Osteoblast (primary cell): ENCODE measurements at regions not wholly inside any gene's neighbourhood (a gene's known extent, or its start where the extent isn't known, plus 50 kb on each side); places are given as distances from the start of the nearest gene placed in this dataset.
"Not testable (repeated sequence)": the region's sequence is repeated elsewhere in the genome, so short reads cannot be mapped to it uniquely, and the experiment has no call there.

Experiments
- DNase-seq: peaks from one replicate; pipeline ENCODE4 v3.0.0; 2011; ENCODE audit warnings: low spot score, mixed read lengths; ENCODE audit not compliant: insufficient read length; ENCODE audit errors: missing footprints
- H2AFZ ChIP-seq: 2 replicates; pipeline ENCODE4 v1.6.0; 2011; ENCODE audit warnings: mild to moderate bottlenecking, low read length
- H3K27ac ChIP-seq: 2 replicates; pipeline ENCODE4 v1.5.1; 2011; ENCODE audit warnings: mild to moderate bottlenecking, low read depth, low read length, moderate library complexity
- H3K27me3 ChIP-seq: 2 replicates; pipeline ENCODE4 v1.6.0; 2012; ENCODE audit warnings: mild to moderate bottlenecking, control low read depth, inconsistent platforms, low read length, moderate library complexity; ENCODE audit not compliant: insufficient read depth
- H3K36me3 ChIP-seq: 2 replicates; pipeline ENCODE4 v1.5.1; 2011; ENCODE audit warnings: mild to moderate bottlenecking, low read length, control low read depth, moderate library complexity; ENCODE audit not compliant: insufficient read depth
- H3K4me1 ChIP-seq: 2 replicates; pipeline ENCODE4 v1.5.1; 2011; ENCODE audit warnings: mild to moderate bottlenecking, low read length, control low read depth, moderate library complexity; ENCODE audit not compliant: insufficient read depth
- H3K4me2 ChIP-seq: 2 replicates; pipeline ENCODE4 v1.6.0; 2011; ENCODE audit warnings: mild to moderate bottlenecking, low read length; ENCODE audit not compliant: insufficient read depth
- H3K4me3 ChIP-seq: fragments of 200-600 bp; sonication (generic); 3 replicates; pipeline ENCODE4 v1.5.1; 2012; ENCODE audit warnings: mild to moderate bottlenecking, low read length, inconsistent platforms; ENCODE audit not compliant: insufficient read depth
- H3K79me2 ChIP-seq: 2 replicates; pipeline ENCODE4 v1.6.0; 2012; ENCODE audit warnings: mild to moderate bottlenecking, low read length, control low read depth, inconsistent platforms; ENCODE audit not compliant: insufficient read depth
- H3K9me3 ChIP-seq: 2 replicates; pipeline ENCODE4 v1.5.1; 2011; ENCODE audit warnings: low read depth, low read length, control low read depth
- H4K20me1 ChIP-seq: 2 replicates; pipeline ENCODE4 v1.6.0; 2012; ENCODE audit warnings: mild to moderate bottlenecking, low read length, control low read depth; ENCODE audit not compliant: insufficient read depth
- TF ChIP-seq, protein P1 (sequence below): IDR thresholded peaks from 2 replicates; pipeline ENCODE4 v1.5.1; 2011; ENCODE audit warnings: mild to moderate bottlenecking, low read depth, low read length, moderate library complexity; ENCODE audit errors: extremely low read depth

DNA sequence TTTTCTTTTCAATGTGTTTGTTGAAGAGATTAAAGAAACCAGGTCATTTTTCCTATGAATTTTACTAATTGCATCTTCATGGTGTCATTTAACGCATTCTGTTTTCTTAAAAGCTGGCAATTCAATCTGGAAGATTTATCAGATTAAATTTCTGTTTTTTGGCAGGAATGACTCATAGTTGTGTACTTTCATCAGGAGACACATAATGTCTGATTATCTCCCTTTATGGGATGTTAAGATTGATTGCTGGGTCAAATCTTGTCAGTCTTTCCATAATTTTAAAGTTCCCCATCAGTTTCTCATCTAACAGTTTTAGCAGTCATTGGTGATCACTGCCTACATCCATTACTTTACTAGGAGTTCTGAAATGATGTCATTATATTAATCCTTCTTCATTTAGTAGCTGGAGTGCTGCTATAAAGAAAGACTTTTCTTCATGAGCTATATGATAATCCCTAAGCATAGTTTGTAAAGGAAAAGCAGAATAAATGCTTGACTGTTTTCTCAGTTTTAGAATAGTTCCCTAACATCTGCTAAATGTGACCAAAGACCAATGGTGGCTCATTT is 72.8 kb upstream of the MAP10 start:
- H3K27me3 ChIP-seq = no peaks in the 10 kb centered on the region
- TF ChIP-seq, protein P1, sequence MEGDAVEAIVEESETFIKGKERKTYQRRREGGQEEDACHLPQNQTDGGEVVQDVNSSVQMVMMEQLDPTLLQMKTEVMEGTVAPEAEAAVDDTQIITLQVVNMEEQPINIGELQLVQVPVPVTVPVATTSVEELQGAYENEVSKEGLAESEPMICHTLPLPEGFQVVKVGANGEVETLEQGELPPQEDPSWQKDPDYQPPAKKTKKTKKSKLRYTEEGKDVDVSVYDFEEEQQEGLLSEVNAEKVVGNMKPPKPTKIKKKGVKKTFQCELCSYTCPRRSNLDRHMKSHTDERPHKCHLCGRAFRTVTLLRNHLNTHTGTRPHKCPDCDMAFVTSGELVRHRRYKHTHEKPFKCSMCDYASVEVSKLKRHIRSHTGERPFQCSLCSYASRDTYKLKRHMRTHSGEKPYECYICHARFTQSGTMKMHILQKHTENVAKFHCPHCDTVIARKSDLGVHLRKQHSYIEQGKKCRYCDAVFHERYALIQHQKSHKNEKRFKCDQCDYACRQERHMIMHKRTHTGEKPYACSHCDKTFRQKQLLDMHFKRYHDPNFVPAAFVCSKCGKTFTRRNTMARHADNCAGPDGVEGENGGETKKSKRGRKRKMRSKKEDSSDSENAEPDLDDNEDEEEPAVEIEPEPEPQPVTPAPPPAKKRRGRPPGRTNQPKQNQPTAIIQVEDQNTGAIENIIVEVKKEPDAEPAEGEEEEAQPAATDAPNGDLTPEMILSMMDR = no peak
- H2AFZ ChIP-seq = no peak overlapping the region
- no peaks in the 10 kb centered on the region for H4K20me1 ChIP-seq
- H3K79me2 ChIP-seq = no peaks in the 10 kb centered on the region
- H3K4me3 ChIP-seq = no peak overlapping the region
- no peak for DNase-seq
- no peaks in the 10 kb centered on the region for H3K9me3 ChIP-seq
- H3K4me2 ChIP-seq = no peak overlapping the region
- H3K4me1 ChIP-seq = no peaks in the 10 kb centered on the region
- no peak overlapping the region for H3K27ac ChIP-seq
- no peaks in the 10 kb centered on the region for H3K36me3 ChIP-seq

DNA sequence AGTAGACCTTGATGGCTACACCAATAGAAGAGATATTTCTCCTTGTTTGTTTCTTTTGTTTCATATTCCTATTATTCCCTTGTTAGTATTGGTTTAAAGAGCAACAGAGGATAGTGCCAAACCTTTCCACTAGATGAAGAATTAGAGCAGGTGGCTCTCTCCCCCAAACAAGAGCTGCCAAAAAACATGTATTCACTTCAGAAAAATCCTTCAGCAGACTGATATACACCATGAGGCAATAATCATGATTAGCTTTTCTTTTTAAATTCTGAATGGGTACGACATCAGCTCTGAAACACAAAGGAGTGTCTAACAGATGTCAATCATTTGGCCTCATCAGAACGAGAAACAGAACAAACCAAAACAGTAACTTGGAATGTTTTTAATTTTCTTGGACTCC is 67.3 kb upstream of the MAP10 start:
- Histone ChIP-seq H3K27ac (no peak overlapping the region), H3K9me3 (no peaks in the 10 kb centered on the region), H3K36me3 (no peaks in the 10 kb centered on the region), H3K4me1 (no peaks in the 10 kb centered on the region), H4K20me1 (no peaks in the 10 kb centered on the region), H2AFZ (no peak overlapping the region), H3K4me2 (no peak overlapping the region), H3K4me3 (no peak overlapping the region), H3K79me2 (no peaks in the 10 kb centered on the region), H3K27me3 (no peaks in the 10 kb centered on the region)
- DNase-seq = no peak
- TF ChIP-seq, protein P1 = no peak

DNA sequence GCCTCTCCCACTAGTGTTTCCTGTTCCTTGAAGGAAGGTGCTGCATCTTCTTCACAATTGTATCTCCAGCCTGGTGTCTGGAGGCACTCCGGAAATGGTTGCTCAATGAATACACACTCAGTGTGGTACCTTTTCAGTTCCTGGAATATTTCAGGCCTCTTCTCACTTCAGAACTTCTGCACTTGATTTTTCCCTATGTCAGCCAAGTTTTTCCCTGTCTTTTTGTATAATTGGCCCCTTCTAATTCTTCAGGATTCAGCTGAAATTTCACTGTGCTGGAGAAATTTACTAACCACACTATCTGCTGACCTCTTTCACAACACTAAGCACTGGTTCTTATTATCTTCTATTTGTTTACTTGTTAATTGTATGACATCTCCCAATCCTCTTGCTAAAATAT is 61.2 kb upstream of the MAP10 start:
- TF ChIP-seq, protein P1 = no peak
- H3K4me1 ChIP-seq = no peaks in the 10 kb centered on the region
- H3K79me2 ChIP-seq = no peaks in the 10 kb centered on the region
- H3K27me3 ChIP-seq = no peaks in the 10 kb centered on the region
- peaks cover 3% of the 10 kb centered on the region for H3K9me3 ChIP-seq
- H4K20me1 ChIP-seq = no peaks in the 10 kb centered on the region
- no peak for DNase-seq
- H3K4me3 ChIP-seq = no peak overlapping the region
- no peak overlapping the region for H3K4me2 ChIP-seq
- no peaks in the 10 kb centered on the region for H3K36me3 ChIP-seq
- H3K27ac ChIP-seq = no peak overlapping the region
- no peak overlapping the region for H2AFZ ChIP-seq

DNA sequence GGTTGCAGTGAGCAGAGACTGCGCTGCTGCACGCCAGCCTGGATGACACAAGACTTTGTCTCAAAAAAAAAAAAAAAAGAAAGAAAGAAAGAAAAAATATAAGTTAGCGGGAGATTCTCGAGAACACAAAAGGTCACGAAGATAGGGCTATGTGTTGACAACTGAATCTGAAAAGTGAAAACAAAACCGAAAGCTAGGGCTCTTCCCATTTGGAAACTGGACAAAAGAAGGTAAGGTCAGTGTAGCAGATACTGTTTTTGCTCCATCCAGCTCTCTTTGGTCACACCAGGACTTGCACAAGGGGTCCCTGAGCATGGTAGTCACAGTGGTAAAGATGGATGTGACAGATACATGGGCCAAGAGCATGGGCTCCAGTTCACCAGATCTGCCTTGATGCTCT is 60.4 kb upstream of the MAP10 start:
- Histone ChIP-seq H3K36me3 (no peaks in the 10 kb centered on the region), H3K79me2 (no peaks in the 10 kb centered on the region), H3K27me3 (no peaks in the 10 kb centered on the region), H3K27ac (no peak overlapping the region), H3K4me3 (no peak overlapping the region), H3K9me3 (peaks cover 3% of the 10 kb centered on the region), H3K4me1 (no peaks in the 10 kb centered on the region), H4K20me1 (no peaks in the 10 kb centered on the region), H3K4me2 (no peak overlapping the region), H2AFZ (no peak overlapping the region)
- TF ChIP-seq, protein P1 = no peak
- DNase-seq = no peak

DNA sequence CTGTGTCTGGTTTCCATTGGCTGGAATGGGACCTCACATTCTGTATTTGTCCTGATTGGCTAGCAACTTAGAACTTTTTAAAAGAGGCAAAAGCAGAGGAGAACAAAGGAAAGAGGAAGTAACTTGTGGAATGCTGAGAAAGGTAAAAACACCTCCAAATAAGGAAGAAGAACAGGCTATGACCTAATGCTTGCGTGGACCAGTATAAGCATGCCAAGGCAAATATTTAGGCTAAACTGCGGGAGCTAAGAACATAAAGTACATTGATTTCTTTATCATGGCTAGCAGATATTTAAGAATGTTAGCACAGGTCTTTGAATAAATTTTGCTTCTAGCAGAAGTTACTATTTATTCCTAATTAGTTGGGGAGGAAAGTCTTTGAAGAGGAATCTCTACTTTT is 59.5 kb upstream of the MAP10 start:
- H3K4me3 ChIP-seq, H3K9me3 ChIP-seq, DNase-seq, H3K79me2 ChIP-seq, H3K4me2 ChIP-seq, H4K20me1 ChIP-seq, H3K27me3 ChIP-seq, H3K4me1 ChIP-seq, H3K27ac ChIP-seq, H2AFZ ChIP-seq, H3K36me3 ChIP-seq: not testable (repeated sequence)
